Ishikawa (cell line): ENCODE measurements at regions not wholly inside any gene's neighbourhood (a gene's known extent, or its start where the extent isn't known, plus 50 kb on each side); places are given as distances from the start of the nearest gene placed in this dataset.

ENCODE experiments used
- TAF1 ChIP-seq: IDR thresholded peaks from 2 replicates; pipeline ENCODE4 v1.6.1; 2012; ENCODE audit warnings: low read depth, mild to moderate bottlenecking
- TF ChIP-seq, protein P1 (sequence below): IDR thresholded peaks from 2 replicates; pipeline ENCODE4 v1.6.1; 2012

GRCh38 chrX:114058988-114059418 is 524.9 kb upstream of the HTR2C start:
- TF ChIP-seq, protein P1, sequence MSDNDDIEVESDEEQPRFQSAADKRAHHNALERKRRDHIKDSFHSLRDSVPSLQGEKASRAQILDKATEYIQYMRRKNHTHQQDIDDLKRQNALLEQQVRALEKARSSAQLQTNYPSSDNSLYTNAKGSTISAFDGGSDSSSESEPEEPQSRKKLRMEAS = no peak
- no peak for TF ChIP-seq TAF1
